GM19463 (cell line): ENCODE measurements at regions not wholly inside any gene's neighbourhood (a gene's known extent, or its start where the extent isn't known, plus 50 kb on each side); places are given as distances from the start of the nearest gene placed in this dataset.

Source experiments
- ATAC-seq: cut with Tn5 transposase; IDR thresholded peaks from one replicate; pipeline ENCODE4 v1.9.1; 2021; ENCODE audit warnings: mild to moderate bottlenecking, moderate library complexity; ENCODE audit not compliant: unreplicated experiment

- ATAC-seq: no peak
Observed at GRCh38 chr3:190790185-190790584, 72.3 kb downstream of the GMNC start.

GRCh38 chr3:190786898-190787297 lies 75.6 kb downstream of the GMNC start:
- ATAC-seq: no peak

- ATAC-seq: no peak
Observed at GRCh38 chr3:190785047-190785446, 77.4 kb downstream of the GMNC start.

- ATAC-seq: no peak
Observed at GRCh38 chr3:190780524-190780923, 82.0 kb downstream of the GMNC start.

GRCh38 chr3:190774633-190775032 lies 87.9 kb downstream of the GMNC start:
- ATAC-seq: no peak

- no peak for ATAC-seq
Observed at GRCh38 chr3:190773948-190774347, 88.5 kb downstream of the GMNC start.

GRCh38 chr3:190772831-190773230 lies 89.7 kb downstream of the GMNC start:
- no peak for ATAC-seq

GRCh38 chr3:190768891-190769290 lies 93.6 kb downstream of the GMNC start:
- no peak for ATAC-seq

- no peak for ATAC-seq
Observed at GRCh38 chr3:190767851-190768250, 94.6 kb downstream of the GMNC start.

- no peak for ATAC-seq
Observed at GRCh38 chr3:190764231-190765134, 98.0 kb downstream of the GMNC start.

GRCh38 chr3:190762801-190763200 lies 99.7 kb downstream of the GMNC start:
- no peak for ATAC-seq

- ATAC-seq: no peak
Observed at GRCh38 chr3:190747571-190747970, 114.9 kb downstream of the GMNC start.

GRCh38 chr3:190746986-190747385 lies 115.5 kb downstream of the GMNC start:
- ATAC-seq: no peak

GRCh38 chr3:190746531-190746930 lies 116.0 kb downstream of the GMNC start:
- ATAC-seq: no peak

- no peak for ATAC-seq
Observed at GRCh38 chr3:190741788-190742187, 120.7 kb downstream of the GMNC start.

GRCh38 chr3:190739641-190740185 lies 122.8 kb downstream of the GMNC start:
- no peak for ATAC-seq

- no peak for ATAC-seq
Observed at GRCh38 chr3:190738636-190739155, 123.8 kb downstream of the GMNC start.

- no peak for ATAC-seq
Observed at GRCh38 chr3:190737446-190737845, 125.0 kb downstream of the GMNC start.

GRCh38 chr3:190734490-190734889 lies 128.0 kb downstream of the GMNC start:
- no peak for ATAC-seq

GRCh38 chr3:190733591-190734146 lies 128.8 kb downstream of the GMNC start:
- no peak for ATAC-seq

GRCh38 chr3:190731596-190731995 lies 130.9 kb downstream of the GMNC start:
- no peak for ATAC-seq
